Ecto neural progenitor cell (in vitro differentiated cells): ENCODE measurements at regions not wholly inside any gene's neighbourhood (a gene's known extent, or its start where the extent isn't known, plus 50 kb on each side); places are given as distances from the start of the nearest gene placed in this dataset.
"Not testable (repeated sequence)": the region's sequence is repeated elsewhere in the genome, so short reads cannot be mapped to it uniquely, and the experiment has no call there.

Source experiments
- DNase-seq: peaks from one replicate; pipeline ENCODE4 v3.0.0-alpha.2; 2018; ENCODE audit warnings: low spot score

GRCh38 chr14:19052977-19053376 lies 85.7 kb downstream of the POTEM start:
- not testable (repeated sequence) for DNase-seq

GRCh38 chr14:19053426-19054050 lies 86.3 kb downstream of the POTEM start:
- not testable (repeated sequence) for DNase-seq

GRCh38 chr14:19054108-19054721 lies 87.0 kb downstream of the POTEM start:
- DNase-seq = not testable (repeated sequence)

GRCh38 chr14:19054934-19055333 lies 87.7 kb downstream of the POTEM start:
- not testable (repeated sequence) for DNase-seq

GRCh38 chr14:19059066-19059465 lies 91.8 kb downstream of the POTEM start:
- DNase-seq = not testable (repeated sequence)

GRCh38 chr14:19061689-19062450 lies 94.6 kb downstream of the POTEM start:
- DNase-seq = not testable (repeated sequence)

- not testable (repeated sequence) for DNase-seq
Measured at GRCh38 chr14:19068957-19069356, 101.7 kb downstream of the POTEM start.

GRCh38 chr14:19072518-19072917 lies 105.3 kb downstream of the POTEM start:
- DNase-seq = not testable (repeated sequence)

- DNase-seq = not testable (repeated sequence)
Measured at GRCh38 chr14:19088632-19089031, 121.4 kb downstream of the POTEM start.

- not testable (repeated sequence) for DNase-seq
Measured at GRCh38 chr14:19093227-19093626, 126.0 kb downstream of the POTEM start.

GRCh38 chr14:19094731-19095130 lies 127.5 kb downstream of the POTEM start:
- not testable (repeated sequence) for DNase-seq

GRCh38 chr14:19095167-19095566 lies 127.9 kb downstream of the POTEM start:
- not testable (repeated sequence) for DNase-seq

GRCh38 chr14:19096467-19096866 lies 129.2 kb downstream of the POTEM start:
- peak; percentile 5 for DNase-seq

- DNase-seq = peak; percentile 24
Measured at GRCh38 chr14:19096876-19097275, 129.6 kb downstream of the POTEM start.

- peak; percentile 43 for DNase-seq
Measured at GRCh38 chr14:19097306-19097705, 130.1 kb downstream of the POTEM start.

- peak; percentile 33 for DNase-seq
Measured at GRCh38 chr14:19097750-19098149, 130.5 kb downstream of the POTEM start.

GRCh38 chr14:19098230-19098629 lies 131.0 kb downstream of the POTEM start:
- DNase-seq = not testable (repeated sequence)

GRCh38 chr14:19098732-19099131 lies 131.5 kb downstream of the POTEM start:
- peak; percentile 30 for DNase-seq

GRCh38 chr14:19099336-19099735 lies 132.1 kb downstream of the POTEM start:
- not testable (repeated sequence) for DNase-seq

GRCh38 chr14:19099939-19100338 lies 132.7 kb downstream of the POTEM start:
- not testable (repeated sequence) for DNase-seq

- DNase-seq = not testable (repeated sequence)
Measured at GRCh38 chr14:19105551-19105950, 138.3 kb downstream of the POTEM start.

GRCh38 chr14:19109887-19110286 lies 142.7 kb downstream of the POTEM start:
- not testable (repeated sequence) for DNase-seq

- not testable (repeated sequence) for DNase-seq
Measured at GRCh38 chr14:19120383-19120782, 153.1 kb downstream of the POTEM start.
